CD4-positive, alpha-beta T cell treated with Interleukin-21 for 1 hour (primary cell): ENCODE measurements at regions not wholly inside any gene's neighbourhood (a gene's known extent, or its start where the extent isn't known, plus 50 kb on each side); places are given as distances from the start of the nearest gene placed in this dataset.

Source experiments
- DNase-seq: peaks from one replicate; pipeline ENCODE4 v3.0.0-alpha.2; 2020

- DNase-seq: no peak
These were observed 438.6 kb upstream of the POU3F3 start for GRCh38 chr2:104415284-104415683.

GRCh38 chr2:104416339-104417000, 437.4 kb upstream of the POU3F3 start:
- DNase-seq: no peak

- no peak for DNase-seq
These were observed 433.5 kb upstream of the POU3F3 start for GRCh38 chr2:104420420-104420819.

- no peak for DNase-seq
These were observed 433.0 kb upstream of the POU3F3 start for GRCh38 chr2:104420953-104421352.

GRCh38 chr2:104425850-104426595, 427.9 kb upstream of the POU3F3 start:
- DNase-seq: no peak

- DNase-seq: no peak
These were observed 425.8 kb upstream of the POU3F3 start for GRCh38 chr2:104428155-104428554.

GRCh38 chr2:104429639-104430358, 424.1 kb upstream of the POU3F3 start:
- no peak for DNase-seq

- DNase-seq: no peak
These were observed 423.6 kb upstream of the POU3F3 start for GRCh38 chr2:104430359-104430740.

GRCh38 chr2:104430852-104431251, 423.1 kb upstream of the POU3F3 start:
- no peak for DNase-seq

GRCh38 chr2:104431701-104432121, 422.2 kb upstream of the POU3F3 start:
- no peak for DNase-seq

GRCh38 chr2:104432401-104432800, 421.5 kb upstream of the POU3F3 start:
- DNase-seq: no peak

- DNase-seq: no peak
These were observed 420.9 kb upstream of the POU3F3 start for GRCh38 chr2:104432991-104433390.

GRCh38 chr2:104433657-104434056, 420.3 kb upstream of the POU3F3 start:
- no peak for DNase-seq

- no peak for DNase-seq
These were observed 419.6 kb upstream of the POU3F3 start for GRCh38 chr2:104434318-104434792.

GRCh38 chr2:104434966-104435365, 418.9 kb upstream of the POU3F3 start:
- DNase-seq: no peak

GRCh38 chr2:104438481-104438880, 415.4 kb upstream of the POU3F3 start:
- no peak for DNase-seq

- DNase-seq: no peak
These were observed 410.8 kb upstream of the POU3F3 start for GRCh38 chr2:104443145-104443544.

GRCh38 chr2:104444392-104444791, 409.5 kb upstream of the POU3F3 start:
- no peak for DNase-seq

- no peak for DNase-seq
These were observed 409.0 kb upstream of the POU3F3 start for GRCh38 chr2:104444889-104445288.

GRCh38 chr2:104447831-104448434, 406.0 kb upstream of the POU3F3 start:
- peak; percentile 3 for DNase-seq

GRCh38 chr2:104448661-104449440, 405.1 kb upstream of the POU3F3 start:
- DNase-seq: no peak

- DNase-seq: no peak
These were observed 401.4 kb upstream of the POU3F3 start for GRCh38 chr2:104452558-104452957.

GRCh38 chr2:104462731-104463130, 391.2 kb upstream of the POU3F3 start:
- no peak for DNase-seq
